CD4-positive, alpha-beta memory T cell (primary cell): ENCODE measurements at regions not wholly inside any gene's neighbourhood (a gene's known extent, or its start where the extent isn't known, plus 50 kb on each side); places are given as distances from the start of the nearest gene placed in this dataset.
A peak's percentile ranks its signal among the peaks of the same experiment; 100 is the strongest.

Experiments
- CTCF ChIA-PET: fragments of 350-600 bp; sonication (Branson Sonifier 250); formaldehyde crosslinking; loops from one replicate; lab custom pipeline; 2021; ENCODE audit warnings: inconsistent platforms; ENCODE audit not compliant: partially characterized antibody; lab: Charles Lee
- POLR2A ChIA-PET: fragments of 350-600 bp; sonication (Branson Sonifier 250); formaldehyde crosslinking; loops from one replicate; lab custom pipeline; 2021; ENCODE audit not compliant: partially characterized antibody; lab: Charles Lee
- DNase-seq, 5 donors: peaks; one replicate each; pipeline versions ENCODE4 v3.0.0 to v3.0.0-alpha.2; 2020 to 2022; ENCODE audit warnings: mixed read lengths in 1 of 5
- H3K27ac ChIP-seq: one replicate; pipeline ENCODE4 v1.7.0; 2013; ENCODE audit warnings: low read depth, low read length
- H3K27me3 ChIP-seq: 2 replicates; pipeline ENCODE4 v1.7.0; 2013; ENCODE audit warnings: mild to moderate bottlenecking, low read length, moderate library complexity; ENCODE audit not compliant: insufficient read depth
- H3K36me3 ChIP-seq: 2 replicates; pipeline ENCODE4 v1.7.0; 2013; ENCODE audit warnings: mild to moderate bottlenecking, low read length, moderate library complexity; ENCODE audit not compliant: insufficient read depth
- H3K4me1 ChIP-seq: 2 replicates; pipeline ENCODE4 v1.7.0; 2013; ENCODE audit warnings: mild to moderate bottlenecking, low read length, moderate library complexity; ENCODE audit not compliant: insufficient read depth
- H3K4me3 ChIP-seq, 2 donors: one replicate each; pipeline ENCODE4 v1.7.0; 2013; ENCODE audit warnings: low read length in 2 of 2, mild to moderate bottlenecking in 1 of 2
- H3K9me3 ChIP-seq, 2 donors: one replicate each; pipeline ENCODE4 v1.7.0; 2013; ENCODE audit warnings: low read length in 2 of 2, control low read depth in 1 of 2; ENCODE audit not compliant: control insufficient read depth in 1 of 2
- H3K27ac Mint-ChIP-seq, 7 donors: one replicate each; pipeline ENCODE4 v1.8.0; 2020 to 2021; ENCODE audit warnings: mixed read lengths in 7 of 7, mild to moderate bottlenecking in 6 of 7, inconsistent platforms in 3 of 7, moderate library complexity in 3 of 7
- H3K27me3 Mint-ChIP-seq, 2 donors: one replicate each; pipeline ENCODE4 v1.8.0; 2020 to 2021; ENCODE audit warnings: mixed read lengths in 2 of 2
- H3K36me3 Mint-ChIP-seq, 2 donors: one replicate each; pipeline ENCODE4 v1.8.0; 2020 to 2021; ENCODE audit warnings: mixed read lengths in 2 of 2, inconsistent platforms in 1 of 2, mild to moderate bottlenecking in 1 of 2
- H3K4me1 Mint-ChIP-seq, 4 donors: one replicate each; pipeline ENCODE4 v1.8.0; 2020 to 2021; ENCODE audit warnings: mixed read lengths in 4 of 4, mild to moderate bottlenecking in 1 of 4
- H3K4me3 Mint-ChIP-seq, 8 donors: one replicate each; pipeline ENCODE4 v1.8.0; 2020 to 2021; ENCODE audit warnings: mixed read lengths in 8 of 8, mild to moderate bottlenecking in 7 of 8, moderate library complexity in 6 of 8, inconsistent platforms in 3 of 8
- H3K9me3 Mint-ChIP-seq, 8 donors: one replicate each; pipeline ENCODE4 v1.8.0; 2020 to 2021; ENCODE audit warnings: mixed read lengths in 8 of 8, mild to moderate bottlenecking in 5 of 8, inconsistent platforms in 3 of 8, moderate library complexity in 1 of 8
- intact Hi-C: fragments of 100-400 bp; cut with micrococcal nuclease; formaldehyde crosslinking; loops from one replicate; pipeline ENCODE4 v1.15.1; 2023

DNA sequence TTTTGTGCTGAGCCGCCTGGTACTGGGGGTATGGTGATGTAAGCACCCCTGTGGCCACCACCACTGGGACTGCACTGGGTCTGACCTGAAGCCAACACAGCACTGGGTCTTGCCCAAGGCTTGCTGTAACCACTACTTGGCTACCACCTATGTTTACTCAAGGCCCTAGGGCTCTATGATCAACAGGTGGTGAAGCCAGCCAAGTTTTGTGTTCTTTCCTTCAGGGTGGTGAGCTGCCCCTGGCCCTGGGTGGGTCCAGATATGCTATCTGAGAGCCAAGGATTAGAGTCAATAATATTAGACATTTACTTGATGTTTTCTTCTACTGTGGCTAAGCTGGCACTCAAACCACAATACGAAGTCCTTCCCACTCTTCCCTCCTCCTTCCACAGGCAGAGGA is 55.1 kb upstream of the PAGE4 start:
- CTCF ChIA-PET = no interaction called here
- Mint-ChIP-seq H3K9me3 (peaks cover 0 to 2% (median 0%) of the 10 kb centered on the region in 8 donors), H3K4me3 (no peak overlapping the region), H3K36me3 (no peaks in the 10 kb centered on the region), H3K4me1 (no peaks in the 10 kb centered on the region), H3K27me3 (peaks cover 6 to 7% of the 10 kb centered on the region in 2 donors), H3K27ac (no peak overlapping the region)
- Histone ChIP-seq H3K9me3 (no peaks in the 10 kb centered on the region), H3K4me1 (no peaks in the 10 kb centered on the region), H3K27ac (no peak overlapping the region), H3K36me3 (no peaks in the 10 kb centered on the region), H3K27me3 (no peaks in the 10 kb centered on the region), H3K4me3 (no peak overlapping the region)
- POLR2A ChIA-PET = no interaction called here
- DNase-seq = no peak
- intact Hi-C loops = no loop called here

DNA sequence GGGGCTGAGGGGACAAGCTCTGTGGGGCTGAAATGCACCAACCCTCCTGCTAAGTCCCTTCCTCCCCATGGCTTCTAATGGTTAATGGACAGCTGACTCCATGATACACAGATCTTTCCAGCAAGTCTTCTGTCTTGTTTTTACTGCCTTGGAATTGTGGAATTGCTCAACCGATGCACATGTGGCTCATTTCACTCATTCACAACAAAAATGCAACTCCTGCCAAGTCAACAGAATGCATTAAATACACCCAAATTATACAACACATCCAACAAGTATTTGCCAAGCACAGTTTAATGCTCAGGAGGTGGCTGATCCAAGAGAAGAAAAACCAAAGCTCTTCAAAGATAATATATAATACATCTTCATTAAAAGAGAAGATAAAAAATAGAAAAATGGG is 61.9 kb upstream of the PAGE4 start:
- Histone ChIP-seq H3K36me3 (no peaks in the 10 kb centered on the region), H3K27me3 (no peaks in the 10 kb centered on the region), H3K27ac (no peak overlapping the region), H3K4me3 (no peak overlapping the region), H3K9me3 (no peaks in the 10 kb centered on the region), H3K4me1 (no peaks in the 10 kb centered on the region)
- no peak overlapping the region for H3K27ac Mint-ChIP-seq
- H3K9me3 Mint-ChIP-seq = peaks cover 0 to 2% (median 0%) of the 10 kb centered on the region in 8 donors
- H3K36me3 Mint-ChIP-seq = no peaks in the 10 kb centered on the region
- H3K4me3 Mint-ChIP-seq = no peak overlapping the region
- intact Hi-C loops = no loop called here
- CTCF ChIA-PET = interaction anchor here (1.2 kb wide), 1 partner anchor 13 kb away, joined by 3 read pairs; no protein-coding TSS in a partner anchor
- H3K4me1 Mint-ChIP-seq = no peaks in the 10 kb centered on the region
- POLR2A ChIA-PET = no interaction called here
- DNase-seq = no peak
- H3K27me3 Mint-ChIP-seq = peaks cover 0 to 3% of the 10 kb centered on the region in 2 donors

- no peak for DNase-seq
- Mint-ChIP-seq H3K36me3 (no peaks in the 10 kb centered on the region), H3K9me3 (no peaks in the 10 kb centered on the region), H3K27me3 (peaks cover 0 to 2% of the 10 kb centered on the region in 2 donors), H3K4me3 (no peak overlapping the region), H3K27ac (no peak overlapping the region), H3K4me1 (peaks cover 0 to 2% (median 0%) of the 10 kb centered on the region in 4 donors)
- Histone ChIP-seq H3K27ac (no peak overlapping the region), H3K4me1 (no peaks in the 10 kb centered on the region), H3K9me3 (no peaks in the 10 kb centered on the region), H3K4me3 (no peak overlapping the region), H3K27me3 (no peaks in the 10 kb centered on the region), H3K36me3 (no peaks in the 10 kb centered on the region)
- ChIA-PET POLR2A (no interaction called here), CTCF (interaction anchor here (0.8 to 1.3 kb wide), 3 partner anchors 110 to 570 kb away, joined by 3 to 4 read pairs (median 4); partner anchors contain the start of gene USP27X)
- intact Hi-C loops = loop anchor here (5.0 kb wide), 1 partner anchor 115 kb away; the partner anchor contains the start of gene USP27X
These were observed 66.5 kb upstream of the PAGE1 start for GRCh38 chrX:49762175-49762720.

GRCh38 chrX:49761481-49761880 is 65.7 kb upstream of the PAGE1 start:
- no peak overlapping the region for H3K4me3 Mint-ChIP-seq
- H3K36me3 ChIP-seq = no peaks in the 10 kb centered on the region
- ChIA-PET POLR2A (no interaction called here), CTCF (interaction anchor here (0.7 to 1.3 kb wide), 4 partner anchors 78 to 569 kb away, joined by 3 to 4 read pairs (median 4); partner anchors contain the start of gene USP27X)
- H3K4me1 Mint-ChIP-seq = peaks cover 0 to 2% (median 0%) of the 10 kb centered on the region in 4 donors
- no peaks in the 10 kb centered on the region for H3K36me3 Mint-ChIP-seq
- no peaks in the 10 kb centered on the region for H3K9me3 ChIP-seq
- intact Hi-C loops = loop anchor here (5.0 kb wide), 1 partner anchor 116 kb away; the partner anchor contains the start of gene USP27X
- H3K27ac Mint-ChIP-seq = no peak overlapping the region
- DNase-seq = peak in 4 of 5 donors; percentile 4 to 18 (median 14)
- H3K27me3 ChIP-seq = no peaks in the 10 kb centered on the region
- H3K9me3 Mint-ChIP-seq = no peaks in the 10 kb centered on the region
- no peak overlapping the region for H3K27ac ChIP-seq
- no peaks in the 10 kb centered on the region for H3K4me1 ChIP-seq
- H3K4me3 ChIP-seq = no peak overlapping the region
- H3K27me3 Mint-ChIP-seq = peaks cover 0 to 2% of the 10 kb centered on the region in 2 donors

GRCh38 chrX:49760290-49760890 is 64.6 kb upstream of the PAGE1 start:
- no peaks in the 10 kb centered on the region for H3K36me3 ChIP-seq
- ChIA-PET POLR2A (no interaction called here), CTCF (no interaction called here)
- no peaks in the 10 kb centered on the region for H3K27me3 ChIP-seq
- no peaks in the 10 kb centered on the region for H3K9me3 ChIP-seq
- Mint-ChIP-seq H3K4me3 (no peak overlapping the region), H3K27ac (no peak overlapping the region), H3K27me3 (peaks cover 0 to 2% of the 10 kb centered on the region in 2 donors), H3K4me1 (peaks cover 0 to 2% (median 0%) of the 10 kb centered on the region in 4 donors), H3K9me3 (no peaks in the 10 kb centered on the region), H3K36me3 (no peaks in the 10 kb centered on the region)
- no peak overlapping the region for H3K27ac ChIP-seq
- intact Hi-C loops = loop anchor here (5.0 kb wide), 1 partner anchor 117 kb away; the partner anchor contains the start of gene USP27X
- DNase-seq = no peak
- no peaks in the 10 kb centered on the region for H3K4me1 ChIP-seq
- H3K4me3 ChIP-seq = no peak overlapping the region

DNA sequence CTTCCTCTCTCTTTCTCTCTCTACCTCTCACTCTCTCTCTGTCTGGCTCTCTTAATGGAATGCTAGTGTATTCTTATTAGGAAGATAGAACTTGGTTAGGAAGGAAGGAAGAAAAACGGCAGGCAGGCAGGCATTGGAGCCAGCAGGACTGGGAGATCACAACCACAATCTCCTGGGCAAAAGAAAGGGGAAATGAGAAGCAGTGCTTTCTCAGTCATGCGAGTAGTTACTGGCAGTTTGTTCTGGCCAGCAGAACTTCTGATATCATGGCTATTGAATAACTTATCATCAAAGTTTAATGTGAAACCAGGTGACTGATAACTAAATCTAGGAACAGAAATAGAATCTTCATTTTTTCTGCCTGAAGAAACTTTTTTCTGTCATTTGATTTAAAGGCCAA is 60.9 kb upstream of the PAGE1 start:
- POLR2A ChIA-PET = no interaction called here
- H3K36me3 ChIP-seq = no peaks in the 10 kb centered on the region
- intact Hi-C loops = no loop called here

DNA sequence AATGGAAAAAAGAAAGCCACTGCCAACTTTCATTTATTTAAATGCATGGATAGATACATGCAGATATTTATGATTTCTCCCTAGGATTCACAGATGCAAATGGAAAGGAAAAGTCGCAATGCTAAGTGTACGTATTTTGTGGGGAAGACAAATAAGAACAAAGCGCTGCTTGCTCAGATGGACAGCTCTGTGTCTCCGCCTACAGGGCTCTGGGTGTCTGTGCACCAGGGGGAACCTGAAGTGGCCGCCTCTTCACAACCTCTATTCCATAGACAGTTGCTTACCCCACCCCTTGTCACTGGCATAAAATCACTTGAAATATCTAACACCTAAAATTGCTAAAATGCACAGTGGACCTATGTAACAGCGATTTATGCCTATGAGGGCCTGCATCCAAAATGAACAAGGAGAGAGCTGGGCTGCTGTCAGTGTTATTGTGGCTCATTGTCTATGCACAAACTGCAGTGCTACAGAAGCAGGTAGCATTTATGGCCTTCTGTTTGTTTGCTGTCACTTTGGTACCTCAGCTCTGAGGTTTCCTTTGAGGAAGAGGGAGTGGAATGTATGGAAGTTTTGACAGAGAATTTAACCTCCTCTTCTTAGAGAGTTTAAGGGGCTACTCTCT is 58.6 kb upstream of the PAGE1 start:
- Mint-ChIP-seq H3K4me1 (peaks cover 0 to 2% (median 0%) of the 10 kb centered on the region in 4 donors), H3K36me3 (no peaks in the 10 kb centered on the region), H3K27ac (no peak overlapping the region), H3K4me3 (no peak overlapping the region), H3K9me3 (no peaks in the 10 kb centered on the region), H3K27me3 (peaks cover 0 to 3% of the 10 kb centered on the region in 2 donors)
- Histone ChIP-seq H3K27ac (no peak overlapping the region), H3K36me3 (no peaks in the 10 kb centered on the region), H3K9me3 (no peaks in the 10 kb centered on the region), H3K27me3 (no peaks in the 10 kb centered on the region), H3K4me3 (no peak overlapping the region), H3K4me1 (no peaks in the 10 kb centered on the region)
- ChIA-PET POLR2A (no interaction called here), CTCF (interaction anchor here (0.7 to 1.8 kb wide), 5 partner anchors 9 to 562 kb away, joined by 3 to 8 read pairs (median 3); no protein-coding TSS in a partner anchor)
- intact Hi-C loops = loop anchor here (1.0 kb wide), 3 partner anchors 462 to 631 kb away; partner anchors contain the start of gene GPKOW
- peak in 4 of 5 donors; percentile 47 to 51 (median 49) for DNase-seq

More for the DNA sequence above, 60.9 kb upstream of the PAGE1 start:
- H3K27ac ChIP-seq = no peak overlapping the region
- DNase-seq = no peak
- H3K4me1 Mint-ChIP-seq = peaks cover 0 to 2% (median 0%) of the 10 kb centered on the region in 4 donors
- no peak overlapping the region for H3K4me3 Mint-ChIP-seq
- no peaks in the 10 kb centered on the region for H3K9me3 ChIP-seq
- H3K9me3 Mint-ChIP-seq = no peaks in the 10 kb centered on the region
- no peak overlapping the region for H3K4me3 ChIP-seq
- no peaks in the 10 kb centered on the region for H3K27me3 ChIP-seq
- no peaks in the 10 kb centered on the region for H3K36me3 Mint-ChIP-seq
- no peak overlapping the region for H3K27ac Mint-ChIP-seq
- no peaks in the 10 kb centered on the region for H3K4me1 ChIP-seq
- CTCF ChIA-PET = no interaction called here
- peaks cover 0 to 3% of the 10 kb centered on the region in 2 donors for H3K27me3 Mint-ChIP-seq
